MM.1S (cell line): ENCODE measurements at regions not wholly inside any gene's neighbourhood (a gene's known extent, or its start where the extent isn't known, plus 50 kb on each side); places are given as distances from the start of the nearest gene placed in this dataset.

Experiments used
- DNase-seq: peaks from one replicate; pipeline ENCODE4 v3.0.0-alpha.2; 2015
- H2AFZ ChIP-seq: fragments of 300-600 bp; sonication (generic); 2 replicates; pipeline ENCODE4 v1.6.0; 2016; ENCODE audit warnings: antibody characterized with exemption, low read length
- H3F3A ChIP-seq: fragments of 300-600 bp; sonication (generic); 2 replicates; pipeline ENCODE4 v1.6.1; 2016; ENCODE audit warnings: mild to moderate bottlenecking, antibody characterized with exemption, low read length, moderate library complexity, mixed read lengths; ENCODE audit not compliant: insufficient read depth
- H3K27ac ChIP-seq: fragments of 300-600 bp; sonication (generic); 2 replicates; pipeline ENCODE4 v1.5.1; 2016; ENCODE audit warnings: mild to moderate bottlenecking, low read length
- H3K27me3 ChIP-seq: fragments of 300-600 bp; sonication (generic); replicated peaks from 2 replicates; pipeline ENCODE4 v1.6.0; 2016; ENCODE audit warnings: low read length; ENCODE audit not compliant: insufficient read depth
- H3K36me3 ChIP-seq: fragments of 300-600 bp; sonication (generic); replicated peaks from 2 replicates; pipeline ENCODE4 v1.6.1; 2016; ENCODE audit warnings: mild to moderate bottlenecking, low read length, mixed read lengths; ENCODE audit not compliant: insufficient read depth
- H3K4me1 ChIP-seq: fragments of 300-600 bp; sonication (generic); 2 replicates; pipeline ENCODE4 v1.6.1; 2016; ENCODE audit warnings: low read length, mixed read lengths
- H3K4me2 ChIP-seq: fragments of 300-600 bp; sonication (generic); 2 replicates; pipeline ENCODE4 v1.6.0; 2016; ENCODE audit warnings: low read depth, low read length
- H3K4me3 ChIP-seq: fragments of 300-600 bp; sonication (generic); 2 replicates; pipeline ENCODE4 v1.5.1; 2016; ENCODE audit warnings: low read length, mixed read lengths
- H3K79me2 ChIP-seq: fragments of 300-600 bp; sonication (generic); 2 replicates; pipeline ENCODE4 v1.6.1; 2016; ENCODE audit warnings: mixed run types, low read length, mixed read lengths
- H3K9ac ChIP-seq: fragments of 300-600 bp; sonication (generic); 2 replicates; pipeline ENCODE4 v1.6.1; 2016; ENCODE audit warnings: low read length, mixed read lengths
- H3K9me2 ChIP-seq: fragments of 300-600 bp; sonication (generic); replicated peaks from 2 replicates; pipeline ENCODE4 v1.6.1; 2016; ENCODE audit warnings: mild to moderate bottlenecking, low read length, mixed read lengths; ENCODE audit not compliant: insufficient read depth
- H3K9me3 ChIP-seq: fragments of 300-600 bp; sonication (generic); replicated peaks from 2 replicates; pipeline ENCODE4 v1.6.1; 2016; ENCODE audit warnings: mild to moderate bottlenecking, low read length, mixed read lengths; ENCODE audit not compliant: insufficient read depth
- H4K20me1 ChIP-seq: fragments of 300-600 bp; sonication (generic); 2 replicates; pipeline ENCODE4 v1.6.1; 2016; ENCODE audit warnings: mild to moderate bottlenecking, low read length, moderate library complexity, mixed read lengths; ENCODE audit not compliant: insufficient read depth
- EZH2 ChIP-seq: fragments of 300-600 bp; sonication (generic); optimal IDR thresholded peaks from 2 replicates; pipeline ENCODE3; 2017; ENCODE audit warnings: low read depth, mild to moderate bottlenecking, antibody characterized with exemption, low read length, mixed read lengths
- EZH2phosphoT487 ChIP-seq: fragments of 300-600 bp; sonication (generic); IDR thresholded peaks from 2 replicates; pipeline ENCODE4 v1.6.1; 2018; ENCODE audit warnings: antibody characterized with exemption, low read length
- TF ChIP-seq, protein P1 (sequence below): fragments of 300-600 bp; sonication (generic); IDR thresholded peaks from 2 replicates; pipeline ENCODE4 v1.5.1; 2016; ENCODE audit warnings: antibody characterized with exemption, low read length, mixed read lengths

DNA sequence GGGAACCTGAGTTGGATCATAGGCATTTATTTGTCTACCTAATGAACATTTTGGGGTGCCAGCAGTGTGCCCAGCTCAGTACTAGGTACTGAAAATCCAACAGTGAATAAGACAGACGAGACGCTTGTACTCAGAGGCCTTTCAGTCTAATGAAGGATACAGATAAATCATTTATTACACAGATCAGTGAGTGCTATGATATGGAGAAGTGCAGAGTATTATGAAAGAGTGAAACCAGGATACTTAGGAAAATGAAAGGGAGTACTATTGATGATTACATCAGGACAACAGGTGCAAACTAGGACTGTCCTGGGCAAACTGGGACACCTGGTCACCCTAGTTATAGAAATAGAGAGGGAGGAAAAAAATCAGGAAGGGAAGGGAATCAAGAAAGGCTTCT is 207.5 kb upstream of the NCAM1 start:
- Histone ChIP-seq H3K9me2 (no peaks in the 10 kb centered on the region), H3K4me2 (no peak overlapping the region), H3K36me3 (no peaks in the 10 kb centered on the region), H3K27ac (no peak overlapping the region), H3K4me3 (no peak overlapping the region), H3K9me3 (no peaks in the 10 kb centered on the region), H3F3A (no peaks in the 10 kb centered on the region), H4K20me1 (no peaks in the 10 kb centered on the region), H2AFZ (no peak overlapping the region), H3K9ac (no peak overlapping the region), H3K4me1 (no peaks in the 10 kb centered on the region), H3K79me2 (no peaks in the 10 kb centered on the region), H3K27me3 (no peaks in the 10 kb centered on the region)
- DNase-seq, result no peak
- TF ChIP-seq EZH2phosphoT487 (no peak), EZH2 (no peak)
- TF ChIP-seq, protein P1, sequence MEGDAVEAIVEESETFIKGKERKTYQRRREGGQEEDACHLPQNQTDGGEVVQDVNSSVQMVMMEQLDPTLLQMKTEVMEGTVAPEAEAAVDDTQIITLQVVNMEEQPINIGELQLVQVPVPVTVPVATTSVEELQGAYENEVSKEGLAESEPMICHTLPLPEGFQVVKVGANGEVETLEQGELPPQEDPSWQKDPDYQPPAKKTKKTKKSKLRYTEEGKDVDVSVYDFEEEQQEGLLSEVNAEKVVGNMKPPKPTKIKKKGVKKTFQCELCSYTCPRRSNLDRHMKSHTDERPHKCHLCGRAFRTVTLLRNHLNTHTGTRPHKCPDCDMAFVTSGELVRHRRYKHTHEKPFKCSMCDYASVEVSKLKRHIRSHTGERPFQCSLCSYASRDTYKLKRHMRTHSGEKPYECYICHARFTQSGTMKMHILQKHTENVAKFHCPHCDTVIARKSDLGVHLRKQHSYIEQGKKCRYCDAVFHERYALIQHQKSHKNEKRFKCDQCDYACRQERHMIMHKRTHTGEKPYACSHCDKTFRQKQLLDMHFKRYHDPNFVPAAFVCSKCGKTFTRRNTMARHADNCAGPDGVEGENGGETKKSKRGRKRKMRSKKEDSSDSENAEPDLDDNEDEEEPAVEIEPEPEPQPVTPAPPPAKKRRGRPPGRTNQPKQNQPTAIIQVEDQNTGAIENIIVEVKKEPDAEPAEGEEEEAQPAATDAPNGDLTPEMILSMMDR, result no peak

DNA sequence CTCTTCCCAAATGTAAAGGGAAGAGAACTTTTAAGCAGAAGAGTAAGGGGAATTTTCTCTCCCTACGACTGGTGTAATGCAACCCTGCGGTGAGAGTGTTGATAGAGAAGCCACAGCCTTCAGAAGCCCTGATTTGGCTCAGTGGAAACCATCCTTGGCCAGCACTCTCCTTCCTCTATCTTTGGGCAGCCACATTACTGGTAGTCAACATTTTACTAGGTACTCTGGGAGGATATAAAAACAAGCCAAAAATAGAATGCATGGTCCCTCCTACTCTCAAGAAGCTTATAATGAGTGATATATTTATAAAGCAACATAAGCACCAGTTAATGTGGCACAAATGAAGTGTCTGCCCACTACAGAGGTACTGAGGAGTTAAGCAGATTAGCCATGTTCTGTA is 201.8 kb upstream of the NCAM1 start:
- Histone ChIP-seq H3K9ac (no peak overlapping the region), H3K9me3 (no peaks in the 10 kb centered on the region), H2AFZ (no peak overlapping the region), H3K4me1 (peaks cover 16% of the 10 kb centered on the region), H3K27me3 (no peaks in the 10 kb centered on the region), H4K20me1 (no peaks in the 10 kb centered on the region), H3F3A (peaks cover 11% of the 10 kb centered on the region), H3K4me2 (no peak overlapping the region), H3K4me3 (no peak overlapping the region), H3K9me2 (no peaks in the 10 kb centered on the region), H3K79me2 (no peaks in the 10 kb centered on the region), H3K27ac (no peak overlapping the region), H3K36me3 (no peaks in the 10 kb centered on the region)
- no peak for DNase-seq
- no peak for TF ChIP-seq EZH2
- no peak for TF ChIP-seq EZH2phosphoT487
- TF ChIP-seq, protein P1, result no peak

DNA sequence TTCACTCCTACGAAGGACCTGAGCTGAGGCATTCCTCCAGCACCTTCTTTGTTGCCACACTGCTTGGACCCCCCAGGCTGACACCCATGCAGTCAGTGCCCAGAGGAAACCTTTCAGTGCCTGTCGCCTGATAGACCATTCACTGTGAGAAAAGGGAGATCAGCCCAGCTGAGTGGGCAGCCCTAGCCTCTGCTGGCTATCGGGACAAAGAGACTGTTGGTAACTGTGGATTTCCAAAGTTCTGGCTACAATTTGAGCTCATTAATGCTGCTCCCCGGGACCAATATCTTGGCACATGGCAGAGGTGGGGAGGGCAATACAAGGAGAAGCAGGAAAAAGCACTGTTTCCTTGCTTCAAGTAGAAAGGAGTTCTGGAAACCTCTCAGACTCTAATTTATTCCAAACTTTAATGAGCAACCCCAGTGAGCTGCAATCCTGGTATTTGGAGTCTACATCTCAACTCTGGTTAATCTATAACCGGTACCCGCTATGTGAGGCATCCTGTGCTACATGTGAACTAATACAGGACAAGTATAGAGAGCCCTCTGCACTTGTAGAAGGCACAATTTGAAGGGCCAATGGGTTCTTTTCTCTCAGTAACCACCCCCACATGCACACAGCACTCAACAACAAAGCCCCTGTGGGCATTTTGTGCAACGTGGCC is 200.7 kb upstream of the NCAM1 start:
- no peaks in the 10 kb centered on the region for H3K27me3 ChIP-seq
- H3K27ac ChIP-seq, result no peak overlapping the region
- H3K9me3 ChIP-seq, result no peaks in the 10 kb centered on the region
- DNase-seq, result no peak
- H3K4me1 ChIP-seq, result peaks cover 16% of the 10 kb centered on the region
- TF ChIP-seq EZH2phosphoT487 (no peak), EZH2 (no peak)
- TF ChIP-seq, protein P1, result no peak
- H3K9ac ChIP-seq, result no peak overlapping the region
- no peaks in the 10 kb centered on the region for H3K36me3 ChIP-seq
- no peak overlapping the region for H3K4me3 ChIP-seq
- no peaks in the 10 kb centered on the region for H4K20me1 ChIP-seq
- H3K4me2 ChIP-seq, result no peak overlapping the region
- no peaks in the 10 kb centered on the region for H3K9me2 ChIP-seq
- peaks cover 11% of the 10 kb centered on the region for H3F3A ChIP-seq
- H3K79me2 ChIP-seq, result no peaks in the 10 kb centered on the region
- no peak overlapping the region for H2AFZ ChIP-seq
